GM12878 (cell line): ENCODE measurements at regions not wholly inside any gene's neighbourhood (a gene's known extent, or its start where the extent isn't known, plus 50 kb on each side); places are given as distances from the start of the nearest gene placed in this dataset.

Source experiments
- ATAC-seq: fragments of 200-7000 bp; cut with Tn5 transposase; 3 replicates; pipeline ENCODE4 v1.9.1; 2020; ENCODE audit warnings: mild to moderate bottlenecking, moderate library complexity
- BruUV-seq: library from RNA; stranded (reverse); fragments of 400-500 nt; replicated peaks from 2 replicates; lab custom pipeline; 2021; lab: Mats Ljungman, UMichigan
- CTCF ChIA-PET: fragments of 300-600 bp; sonication (Branson Sonifier 250); formaldehyde crosslinking; extraction: SDS; loops from one replicate; lab custom pipeline; 2021; ENCODE audit warnings: inconsistent platforms; lab: Yijun Ruan, JAX
- POLR2A ChIA-PET: fragments of 350-600 bp; formaldehyde crosslinking; extraction: SDS; loops from one replicate; lab custom pipeline; 2021; ENCODE audit warnings: inconsistent platforms; lab: Charles Lee
- RAD21 ChIA-PET: fragments of 300-600 bp; sonication (Branson Sonifier 250); formaldehyde crosslinking; loops from one replicate; lab custom pipeline; 2023; ENCODE audit warnings: antibody characterized with exemption; ENCODE audit not compliant: unreplicated experiment; lab: Charles Lee
- SMC1A ChIA-PET: fragments of 300-600 bp; sonication (Branson Sonifier 250); formaldehyde crosslinking; loops from one replicate; lab custom pipeline; 2023; ENCODE audit not compliant: unreplicated experiment, uncharacterized antibody; lab: Charles Lee
- DNase-seq: peaks from one replicate; pipeline ENCODE4 v3.0.0-alpha.2; 2011; ENCODE audit warnings: low read depth, low spot score
- FAIRE-seq: peaks from 3 replicates; lab custom pipeline; 2011; peaks lifted over from hg19 to GRCh38; lab: Jason Lieb, UNC
- H2AFZ ChIP-seq: 2 replicates; pipeline ENCODE4 v1.6.0; 2011; ENCODE audit warnings: low read depth, low read length, control low read depth; ENCODE audit not compliant: control insufficient read depth
- H3K27ac ChIP-seq: 2 replicates; pipeline ENCODE4 v1.5.1; 2011; ENCODE audit warnings: control low read depth; ENCODE audit not compliant: control insufficient read depth, insufficient read depth
- H3K27me3 ChIP-seq, 2 experiments: replicated peaks in 1 of 2; 2 replicates each; pipeline versions ENCODE4 v1.6.0 to v1.6.1; 2011; ENCODE audit warnings: low read length in 1 of 2; ENCODE audit not compliant: control insufficient read depth in 2 of 2, insufficient read depth in 2 of 2
- H3K36me3 ChIP-seq, 2 experiments: 2 replicates each; pipeline ENCODE4 v1.5.1; 2011; ENCODE audit warnings: low read length in 1 of 2; ENCODE audit not compliant: control insufficient read depth in 2 of 2, insufficient read depth in 2 of 2
- H3K4me1 ChIP-seq: 2 replicates; pipeline ENCODE4 v1.6.1; 2011; ENCODE audit warnings: mild to moderate bottlenecking, low read length, moderate library complexity, mixed read lengths; ENCODE audit not compliant: control insufficient read depth, insufficient read depth
- H3K4me2 ChIP-seq: 2 replicates; pipeline ENCODE4 v1.6.0; 2011; ENCODE audit warnings: control low read depth; ENCODE audit not compliant: control insufficient read depth, insufficient read depth
- H3K4me3 ChIP-seq: fragments of 200-600 bp; sonication (generic); 2 replicates; pipeline ENCODE4 v1.5.1; 2016
- H3K79me2 ChIP-seq: 2 replicates; pipeline ENCODE4 v1.6.0; 2011; ENCODE audit warnings: low read length; ENCODE audit not compliant: control insufficient read depth, insufficient read depth
- H3K9ac ChIP-seq: 2 replicates; pipeline ENCODE4 v1.8.0; 2011; ENCODE audit warnings: low read length, control low read depth, mixed read lengths; ENCODE audit not compliant: control insufficient read depth, insufficient read depth
- H3K9me3 ChIP-seq: replicated peaks from 3 replicates; pipeline ENCODE4 v1.5.1; 2011; ENCODE audit warnings: mild to moderate bottlenecking, low read length; ENCODE audit not compliant: control insufficient read depth, insufficient read depth
- H4K20me1 ChIP-seq: 2 replicates; pipeline ENCODE4 v1.6.0; 2011; ENCODE audit not compliant: control insufficient read depth, insufficient read depth
- BACH1 ChIP-seq: fragments of 450-650 bp; IDR thresholded peaks from 2 replicates; pipeline ENCODE4 v1.6.1; 2017; ENCODE audit warnings: mild to moderate bottlenecking, borderline replicate concordance
- BMI1 ChIP-seq: fragments of 450-650 bp; IDR thresholded peaks from 2 replicates; pipeline ENCODE4 v1.6.1; 2016; ENCODE audit warnings: mild to moderate bottlenecking, moderate library complexity, borderline replicate concordance
- CBX5 ChIP-seq: sonication (generic); IDR thresholded peaks from 2 replicates; pipeline ENCODE4 v1.6.1; 2016; ENCODE audit warnings: low read depth, moderate library complexity, mild to moderate bottlenecking, inconsistent platforms
- RAD21 ChIP-seq: IDR thresholded peaks from 2 replicates; pipeline ENCODE4 v1.6.1; 2011; ENCODE audit warnings: mild to moderate bottlenecking, low read depth, low read length, moderate library complexity; ENCODE audit not compliant: insufficient read depth
- RB1 ChIP-seq: fragments of 450-650 bp; formaldehyde crosslinking; IDR thresholded peaks from 2 replicates; pipeline ENCODE4 v1.6.1; 2017; ENCODE audit warnings: mild to moderate bottlenecking, borderline replicate concordance
- ZSCAN29 ChIP-seq: fragments of 450-650 bp; IDR thresholded peaks from 2 replicates; pipeline ENCODE4 v1.6.1; 2017; ENCODE audit warnings: mild to moderate bottlenecking, moderate library complexity
- WGBS: methylation state at CpG from one replicate; pipeline ENCODE4 v1.1.6; 2016; ENCODE audit warnings: low lambda C conversion rate; ENCODE audit not compliant: insufficient replicate concordance, insufficient coverage; ENCODE audit errors: missing lambda C conversion rate; 5-methylcytosine and 5-hydroxymethylcytosine counted together
- in situ Hi-C: fragments of 300-500 bp; cut with MboI; formaldehyde crosslinking; loops from 9 replicates; pipeline ENCODE4 v1.14.3; 2018; ENCODE audit warnings: mixed read lengths
- intact Hi-C: fragments of 100-400 bp; cut with micrococcal nuclease; formaldehyde crosslinking; loops from one replicate; pipeline ENCODE4 v1.14.2; 2022; ENCODE audit not compliant: unreplicated experiment
- TF ChIP-seq, protein P1 (sequence below): IDR thresholded peaks from 2 replicates; pipeline ENCODE4 v1.6.1; 2012; ENCODE audit warnings: improper control_type of control experiment, low read depth, low read length; ENCODE audit not compliant: insufficient replicate concordance
- TF ChIP-seq, protein P2 (sequence below): fragments of 450-650 bp; formaldehyde crosslinking; IDR thresholded peaks from 2 replicates; pipeline ENCODE4 v1.4.0; 2020; ENCODE audit warnings: mild to moderate bottlenecking, moderate library complexity
- TF ChIP-seq, protein P3 (sequence below): fragments of 450-650 bp; IDR thresholded peaks from 2 replicates; pipeline ENCODE4 v1.6.1; 2014; ENCODE audit warnings: mild to moderate bottlenecking
- TF ChIP-seq, protein P4 (sequence below): fragments of 450-650 bp; formaldehyde crosslinking; IDR thresholded peaks from 2 replicates; pipeline ENCODE4 v1.4.0; 2022; ENCODE audit warnings: mild to moderate bottlenecking, moderate library complexity

DNA sequence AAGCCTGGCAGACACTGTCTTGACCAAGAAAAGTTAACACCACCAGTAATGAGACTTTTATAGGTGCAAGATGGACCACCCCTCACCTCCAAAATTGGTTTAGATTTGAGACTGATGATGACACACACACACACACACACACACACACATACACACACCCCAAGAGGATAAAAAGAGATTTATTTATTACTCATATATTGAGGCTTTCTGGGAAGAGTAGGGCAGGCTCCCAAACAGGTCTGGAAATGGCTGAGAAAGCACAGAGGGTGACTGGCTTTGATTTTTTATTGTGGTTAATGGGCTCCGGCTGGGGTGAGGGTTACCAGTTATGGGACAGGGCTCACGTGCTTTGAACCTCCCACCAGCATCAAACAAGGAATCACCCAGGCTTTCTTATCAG lies 54.2 kb upstream of the ADAM23 start:
- Histone ChIP-seq H3K4me3 (no peak overlapping the region), H2AFZ (no peak overlapping the region), H3K9me3 (no peaks in the 10 kb centered on the region; the same call in 2 of the 3 replicates), H3K27me3 (no peaks in the 10 kb centered on the region), H4K20me1 (no peaks in the 10 kb centered on the region), H3K27ac (no peak overlapping the region), H3K4me2 (no peak overlapping the region), H3K4me1 (no peaks in the 10 kb centered on the region), H3K79me2 (no peaks in the 10 kb centered on the region), H3K9ac (no peak overlapping the region), H3K36me3 (no peaks in the 10 kb centered on the region)
- intact Hi-C loops (no loop called here), in situ Hi-C loops (no loop called here)
- no peak for ATAC-seq
- 33% methylated on average over 2 of the region's 2 CpGs for WGBS
- BruUV-seq = no TSS peak
- POLR2A ChIA-PET = no interaction called here
- DNase-seq = no peak
- RAD21 ChIA-PET = no interaction called here
- CTCF ChIA-PET = interaction anchor here (0.6 to 0.8 kb wide), 2 partner anchors 167 to 171 kb away, joined by 3 to 4 read pairs; no protein-coding TSS in a partner anchor
- SMC1A ChIA-PET = interaction anchor here (1.4 kb wide), 1 partner anchor 19 kb away, joined by 3 read pairs; no protein-coding TSS in a partner anchor
- FAIRE-seq = no peak
- TF ChIP-seq BMI1 (no peak), BACH1 (no peak), CBX5 (no peak), RAD21 (no peak), ZSCAN29 (no peak), RB1 (no peak)
- TF ChIP-seq, protein P1, sequence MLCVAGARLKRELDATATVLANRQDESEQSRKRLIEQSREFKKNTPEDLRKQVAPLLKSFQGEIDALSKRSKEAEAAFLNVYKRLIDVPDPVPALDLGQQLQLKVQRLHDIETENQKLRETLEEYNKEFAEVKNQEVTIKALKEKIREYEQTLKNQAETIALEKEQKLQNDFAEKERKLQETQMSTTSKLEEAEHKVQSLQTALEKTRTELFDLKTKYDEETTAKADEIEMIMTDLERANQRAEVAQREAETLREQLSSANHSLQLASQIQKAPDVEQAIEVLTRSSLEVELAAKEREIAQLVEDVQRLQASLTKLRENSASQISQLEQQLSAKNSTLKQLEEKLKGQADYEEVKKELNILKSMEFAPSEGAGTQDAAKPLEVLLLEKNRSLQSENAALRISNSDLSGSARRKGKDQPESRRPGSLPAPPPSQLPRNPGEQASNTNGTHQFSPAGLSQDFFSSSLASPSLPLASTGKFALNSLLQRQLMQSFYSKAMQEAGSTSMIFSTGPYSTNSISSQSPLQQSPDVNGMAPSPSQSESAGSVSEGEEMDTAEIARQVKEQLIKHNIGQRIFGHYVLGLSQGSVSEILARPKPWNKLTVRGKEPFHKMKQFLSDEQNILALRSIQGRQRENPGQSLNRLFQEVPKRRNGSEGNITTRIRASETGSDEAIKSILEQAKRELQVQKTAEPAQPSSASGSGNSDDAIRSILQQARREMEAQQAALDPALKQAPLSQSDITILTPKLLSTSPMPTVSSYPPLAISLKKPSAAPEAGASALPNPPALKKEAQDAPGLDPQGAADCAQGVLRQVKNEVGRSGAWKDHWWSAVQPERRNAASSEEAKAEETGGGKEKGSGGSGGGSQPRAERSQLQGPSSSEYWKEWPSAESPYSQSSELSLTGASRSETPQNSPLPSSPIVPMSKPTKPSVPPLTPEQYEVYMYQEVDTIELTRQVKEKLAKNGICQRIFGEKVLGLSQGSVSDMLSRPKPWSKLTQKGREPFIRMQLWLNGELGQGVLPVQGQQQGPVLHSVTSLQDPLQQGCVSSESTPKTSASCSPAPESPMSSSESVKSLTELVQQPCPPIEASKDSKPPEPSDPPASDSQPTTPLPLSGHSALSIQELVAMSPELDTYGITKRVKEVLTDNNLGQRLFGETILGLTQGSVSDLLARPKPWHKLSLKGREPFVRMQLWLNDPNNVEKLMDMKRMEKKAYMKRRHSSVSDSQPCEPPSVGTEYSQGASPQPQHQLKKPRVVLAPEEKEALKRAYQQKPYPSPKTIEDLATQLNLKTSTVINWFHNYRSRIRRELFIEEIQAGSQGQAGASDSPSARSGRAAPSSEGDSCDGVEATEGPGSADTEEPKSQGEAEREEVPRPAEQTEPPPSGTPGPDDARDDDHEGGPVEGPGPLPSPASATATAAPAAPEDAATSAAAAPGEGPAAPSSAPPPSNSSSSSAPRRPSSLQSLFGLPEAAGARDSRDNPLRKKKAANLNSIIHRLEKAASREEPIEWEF = no peak
- TF ChIP-seq, protein P2, sequence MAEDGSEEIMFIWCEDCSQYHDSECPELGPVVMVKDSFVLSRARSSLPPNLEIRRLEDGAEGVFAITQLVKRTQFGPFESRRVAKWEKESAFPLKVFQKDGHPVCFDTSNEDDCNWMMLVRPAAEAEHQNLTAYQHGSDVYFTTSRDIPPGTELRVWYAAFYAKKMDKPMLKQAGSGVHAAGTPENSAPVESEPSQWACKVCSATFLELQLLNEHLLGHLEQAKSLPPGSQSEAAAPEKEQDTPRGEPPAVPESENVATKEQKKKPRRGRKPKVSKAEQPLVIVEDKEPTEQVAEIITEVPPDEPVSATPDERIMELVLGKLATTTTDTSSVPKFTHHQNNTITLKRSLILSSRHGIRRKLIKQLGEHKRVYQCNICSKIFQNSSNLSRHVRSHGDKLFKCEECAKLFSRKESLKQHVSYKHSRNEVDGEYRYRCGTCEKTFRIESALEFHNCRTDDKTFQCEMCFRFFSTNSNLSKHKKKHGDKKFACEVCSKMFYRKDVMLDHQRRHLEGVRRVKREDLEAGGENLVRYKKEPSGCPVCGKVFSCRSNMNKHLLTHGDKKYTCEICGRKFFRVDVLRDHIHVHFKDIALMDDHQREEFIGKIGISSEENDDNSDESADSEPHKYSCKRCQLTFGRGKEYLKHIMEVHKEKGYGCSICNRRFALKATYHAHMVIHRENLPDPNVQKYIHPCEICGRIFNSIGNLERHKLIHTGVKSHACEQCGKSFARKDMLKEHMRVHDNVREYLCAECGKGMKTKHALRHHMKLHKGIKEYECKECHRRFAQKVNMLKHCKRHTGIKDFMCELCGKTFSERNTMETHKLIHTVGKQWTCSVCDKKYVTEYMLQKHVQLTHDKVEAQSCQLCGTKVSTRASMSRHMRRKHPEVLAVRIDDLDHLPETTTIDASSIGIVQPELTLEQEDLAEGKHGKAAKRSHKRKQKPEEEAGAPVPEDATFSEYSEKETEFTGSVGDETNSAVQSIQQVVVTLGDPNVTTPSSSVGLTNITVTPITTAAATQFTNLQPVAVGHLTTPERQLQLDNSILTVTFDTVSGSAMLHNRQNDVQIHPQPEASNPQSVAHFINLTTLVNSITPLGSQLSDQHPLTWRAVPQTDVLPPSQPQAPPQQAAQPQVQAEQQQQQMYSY (CRISPR knock-in tag) = no peak
- TF ChIP-seq, protein P3, sequence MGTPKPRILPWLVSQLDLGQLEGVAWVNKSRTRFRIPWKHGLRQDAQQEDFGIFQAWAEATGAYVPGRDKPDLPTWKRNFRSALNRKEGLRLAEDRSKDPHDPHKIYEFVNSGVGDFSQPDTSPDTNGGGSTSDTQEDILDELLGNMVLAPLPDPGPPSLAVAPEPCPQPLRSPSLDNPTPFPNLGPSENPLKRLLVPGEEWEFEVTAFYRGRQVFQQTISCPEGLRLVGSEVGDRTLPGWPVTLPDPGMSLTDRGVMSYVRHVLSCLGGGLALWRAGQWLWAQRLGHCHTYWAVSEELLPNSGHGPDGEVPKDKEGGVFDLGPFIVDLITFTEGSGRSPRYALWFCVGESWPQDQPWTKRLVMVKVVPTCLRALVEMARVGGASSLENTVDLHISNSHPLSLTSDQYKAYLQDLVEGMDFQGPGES = no peak
- TF ChIP-seq, protein P4, sequence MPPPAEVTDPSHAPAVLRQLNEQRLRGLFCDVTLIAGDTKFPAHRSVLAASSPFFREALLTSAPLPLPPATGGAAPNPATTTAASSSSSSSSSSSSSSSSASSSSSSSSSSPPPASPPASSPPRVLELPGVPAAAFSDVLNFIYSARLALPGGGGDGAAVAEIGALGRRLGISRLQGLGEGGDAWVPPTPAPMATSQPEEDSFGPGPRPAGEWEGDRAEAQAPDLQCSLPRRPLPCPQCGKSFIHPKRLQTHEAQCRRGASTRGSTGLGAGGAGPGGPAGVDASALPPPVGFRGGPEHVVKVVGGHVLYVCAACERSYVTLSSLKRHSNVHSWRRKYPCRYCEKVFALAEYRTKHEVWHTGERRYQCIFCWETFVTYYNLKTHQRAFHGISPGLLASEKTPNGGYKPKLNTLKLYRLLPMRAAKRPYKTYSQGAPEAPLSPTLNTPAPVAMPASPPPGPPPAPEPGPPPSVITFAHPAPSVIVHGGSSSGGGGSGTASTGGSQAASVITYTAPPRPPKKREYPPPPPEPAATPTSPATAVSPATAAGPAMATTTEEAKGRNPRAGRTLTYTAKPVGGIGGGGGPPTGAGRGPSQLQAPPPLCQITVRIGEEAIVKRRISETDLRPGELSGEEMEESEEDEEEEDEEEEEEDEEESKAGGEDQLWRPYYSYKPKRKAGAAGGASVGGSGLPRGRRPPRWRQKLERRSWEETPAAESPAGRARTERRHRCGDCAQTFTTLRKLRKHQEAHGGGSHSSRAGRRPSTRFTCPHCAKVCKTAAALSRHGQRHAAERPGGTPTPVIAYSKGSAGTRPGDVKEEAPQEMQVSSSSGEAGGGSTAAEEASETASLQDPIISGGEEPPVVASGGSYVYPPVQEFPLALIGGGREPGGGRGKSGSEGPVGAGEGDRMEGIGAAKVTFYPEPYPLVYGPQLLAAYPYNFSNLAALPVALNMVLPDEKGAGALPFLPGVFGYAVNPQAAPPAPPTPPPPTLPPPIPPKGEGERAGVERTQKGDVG = no peak
